ENCODE measurements at regions not wholly inside any gene's neighbourhood (a gene's known extent, or its start where the extent isn't known, plus 50 kb on each side); places are given as distances from the start of the nearest gene placed in this dataset.

- DNase-seq (ENCODE audit: insufficient read length, low spot score) = no peak
- FAIRE-seq = no peak
These were observed 767.0 kb downstream of the MRPL39 start for GRCh38 chr21:24840287-24840686.

GRCh38 chr21:24832961-24833360 is 774.3 kb downstream of the MRPL39 start:
- no peak for FAIRE-seq
- DNase-seq (ENCODE audit: insufficient read length, low spot score) = no peak

- DNase-seq (ENCODE audit: insufficient read length, low spot score) (no peak), FAIRE-seq (no peak)
These were observed 777.9 kb downstream of the MRPL39 start for GRCh38 chr21:24829397-24829796.

GRCh38 chr21:24826822-24827221 is 780.5 kb downstream of the MRPL39 start:
- no peak for FAIRE-seq
- no peak for DNase-seq (ENCODE audit: insufficient read length, low spot score)

GRCh38 chr21:24825348-24825747 is 781.9 kb downstream of the MRPL39 start:
- FAIRE-seq (no peak), DNase-seq (ENCODE audit: insufficient read length, low spot score) (no peak)

GRCh38 chr21:24824209-24824608 is 783.1 kb downstream of the MRPL39 start:
- FAIRE-seq (no peak), DNase-seq (ENCODE audit: insufficient read length, low spot score) (no peak)

- FAIRE-seq (no peak), DNase-seq (ENCODE audit: insufficient read length, low spot score) (no peak)
These were observed 784.0 kb downstream of the MRPL39 start for GRCh38 chr21:24823247-24823646.

GRCh38 chr21:24785033-24785432 is 822.2 kb downstream of the MRPL39 start:
- FAIRE-seq = no peak
- no peak for DNase-seq (ENCODE audit: insufficient read length, low spot score)

GRCh38 chr21:24781146-24781545 is 826.1 kb downstream of the MRPL39 start:
- no peak for DNase-seq (ENCODE audit: insufficient read length, low spot score)
- FAIRE-seq = no peak

- FAIRE-seq = no peak
- no peak for DNase-seq (ENCODE audit: insufficient read length, low spot score)
These were observed 847.8 kb downstream of the MRPL39 start for GRCh38 chr21:24759348-24760075.

GRCh38 chr21:24738063-24738462 is 869.2 kb downstream of the MRPL39 start:
- FAIRE-seq = no peak
- DNase-seq (ENCODE audit: insufficient read length, low spot score) = no peak

- FAIRE-seq (no peak), DNase-seq (ENCODE audit: insufficient read length, low spot score) (no peak)
These were observed 869.9 kb downstream of the MRPL39 start for GRCh38 chr21:24737296-24737850.

GRCh38 chr21:24730661-24731060 is 876.6 kb downstream of the MRPL39 start:
- DNase-seq (ENCODE audit: insufficient read length, low spot score) (no peak), FAIRE-seq (no peak)

- DNase-seq (ENCODE audit: insufficient read length, low spot score) (no peak), FAIRE-seq (no peak)
These were observed 877.7 kb downstream of the MRPL39 start for GRCh38 chr21:24729568-24729967.

- FAIRE-seq (no peak), DNase-seq (ENCODE audit: insufficient read length, low spot score) (no peak)
These were observed 879.4 kb downstream of the MRPL39 start for GRCh38 chr21:24727803-24728440.

- FAIRE-seq (no peak), DNase-seq (ENCODE audit: insufficient read length, low spot score) (no peak)
These were observed 890.9 kb downstream of the MRPL39 start for GRCh38 chr21:24716281-24716918.

GRCh38 chr21:24714646-24715200 is 892.6 kb downstream of the MRPL39 start:
- FAIRE-seq (no peak), DNase-seq (ENCODE audit: insufficient read length, low spot score) (no peak)

- FAIRE-seq (no peak), DNase-seq (ENCODE audit: insufficient read length, low spot score) (no peak)
These were observed 902.1 kb downstream of the MRPL39 start for GRCh38 chr21:24705201-24705600.

- FAIRE-seq = no peak
- DNase-seq (ENCODE audit: insufficient read length, low spot score) = no peak
These were observed 913.5 kb downstream of the MRPL39 start for GRCh38 chr21:24693779-24694178.

- FAIRE-seq = no peak
- DNase-seq (ENCODE audit: insufficient read length, low spot score) = no peak
These were observed 925.8 kb downstream of the MRPL39 start for GRCh38 chr21:24681456-24681855.

GRCh38 chr21:24671901-24672300 is 935.4 kb downstream of the MRPL39 start:
- DNase-seq (ENCODE audit: insufficient read length, low spot score) (no peak), FAIRE-seq (no peak)

Data from GM19239 (cell line).